Hypothalamus (tissue), 51 donors: ENCODE measurements at regions not wholly inside any gene's neighbourhood (a gene's known extent, or its start where the extent isn't known, plus 50 kb on each side); places are given as distances from the start of the nearest gene placed in this dataset.
A peak's percentile ranks its signal among the peaks of the same experiment; 100 is the strongest.
"Not testable (repeated sequence)": the region's sequence is repeated elsewhere in the genome, so short reads cannot be mapped to it uniquely, and the experiment has no call there.

ENCODE experiments used
- DNase-seq, 51 donors: peaks; one replicate each; lab custom pipeline; 2025; lab: John Stamatoyannopoulos, UW

DNA sequence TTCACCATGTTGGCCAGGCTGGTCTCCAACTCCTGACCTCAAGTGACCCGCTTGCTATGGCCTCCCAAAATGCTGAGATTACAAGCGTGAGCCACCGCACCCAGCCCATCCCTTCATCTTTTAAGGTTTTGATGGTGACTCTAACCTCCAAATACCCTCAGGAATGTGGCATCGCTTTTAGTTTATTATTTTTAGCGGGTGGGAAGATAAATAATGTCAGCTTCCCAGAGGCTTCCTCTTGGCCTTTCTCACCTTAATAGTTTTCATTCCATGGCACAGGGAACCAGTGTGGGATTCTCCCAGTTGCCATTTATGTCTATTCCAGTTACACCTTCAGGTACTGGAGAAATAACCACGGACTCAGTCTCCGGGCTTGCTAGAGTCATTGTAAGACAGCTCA, 92.1 kb upstream of the LRRN2 start:
- no peak for DNase-seq

DNA sequence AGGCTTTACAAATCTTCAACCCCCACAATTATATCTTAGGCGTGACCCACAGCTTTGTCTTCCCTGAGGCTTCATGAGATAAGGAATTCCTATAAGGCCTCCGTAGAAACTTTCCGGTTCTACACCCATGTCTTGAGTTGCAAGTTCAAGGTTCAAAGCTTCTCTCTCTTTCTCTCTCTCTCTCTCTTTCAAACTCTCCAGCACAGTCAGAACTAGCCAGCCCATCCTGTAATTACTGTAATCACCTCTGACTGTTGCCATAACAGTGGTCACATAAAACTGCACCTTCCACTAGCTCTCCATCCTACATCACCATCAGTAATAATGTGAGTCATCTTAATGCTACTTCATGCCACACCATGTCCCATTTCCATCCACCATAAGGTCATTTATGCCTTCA, 90.0 kb upstream of the NFASC start:
- DNase-seq, result no peak

DNA sequence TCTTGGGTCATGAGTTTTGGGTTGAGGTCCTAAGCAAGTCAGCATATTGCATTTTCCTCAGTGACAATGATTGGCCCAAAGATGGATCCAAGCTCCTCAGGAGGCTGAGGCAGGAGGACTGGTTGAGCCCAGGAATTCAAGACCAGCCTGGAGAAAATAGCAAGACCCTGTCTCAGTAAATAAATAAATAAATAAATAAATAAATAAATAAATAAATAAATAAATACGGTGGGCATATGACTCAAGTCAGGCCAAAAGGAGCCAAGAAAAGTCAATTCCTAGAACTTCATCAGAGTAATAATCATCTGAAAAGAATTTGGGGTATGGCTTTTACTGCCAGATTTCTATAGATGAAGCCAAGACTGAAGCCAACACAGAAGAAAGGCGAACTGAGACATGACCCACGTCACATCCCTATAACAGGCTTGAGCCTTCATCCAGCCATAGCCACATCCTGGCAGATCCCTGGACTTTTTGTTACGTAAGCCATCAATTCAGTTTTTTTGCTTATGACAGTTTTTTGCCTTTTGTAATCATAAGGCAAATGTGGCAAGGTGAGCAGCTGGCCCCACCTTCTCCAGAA, 88.5 kb upstream of the NFASC start:
- DNase-seq, result no peak

DNA sequence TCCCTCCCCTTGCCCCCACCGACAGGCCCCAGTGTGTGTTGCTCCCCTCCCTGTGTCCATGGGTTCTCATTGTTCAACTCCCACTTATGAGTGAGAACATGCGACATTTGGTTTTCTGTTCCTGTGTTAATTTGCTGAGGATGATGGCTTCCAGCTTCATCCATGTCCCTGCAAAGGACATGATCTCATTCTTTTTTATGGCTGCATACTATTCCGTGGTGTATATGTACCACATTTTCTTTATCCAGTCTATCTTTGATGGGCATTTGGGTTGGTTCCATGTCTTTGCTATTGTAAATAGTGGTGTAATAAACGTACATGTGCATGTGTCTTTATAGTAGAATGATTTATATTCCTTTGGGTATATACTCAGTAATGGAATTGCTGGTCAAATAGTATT, 85.6 kb upstream of the NFASC start:
- not testable (repeated sequence) for DNase-seq

DNA sequence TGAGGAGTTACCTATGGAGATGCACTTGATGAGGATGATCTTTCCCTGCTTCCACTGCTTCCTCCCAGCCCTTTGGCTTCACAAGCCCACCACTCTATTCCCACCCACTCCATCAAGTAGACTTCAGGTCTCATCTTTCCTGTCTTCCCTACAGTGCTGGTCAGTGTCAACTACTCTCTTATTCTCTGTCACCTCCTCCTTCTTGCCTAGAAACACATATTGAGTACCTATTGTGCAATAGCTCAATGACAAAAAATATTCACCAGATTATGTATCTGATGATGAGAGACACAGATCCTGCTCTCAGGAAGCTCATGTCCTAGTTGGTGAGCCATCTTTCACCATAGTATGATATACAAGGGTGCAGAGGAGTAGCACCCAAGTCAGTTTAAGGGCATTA, 82.2 kb upstream of the NFASC start:
- no peak for DNase-seq

DNA sequence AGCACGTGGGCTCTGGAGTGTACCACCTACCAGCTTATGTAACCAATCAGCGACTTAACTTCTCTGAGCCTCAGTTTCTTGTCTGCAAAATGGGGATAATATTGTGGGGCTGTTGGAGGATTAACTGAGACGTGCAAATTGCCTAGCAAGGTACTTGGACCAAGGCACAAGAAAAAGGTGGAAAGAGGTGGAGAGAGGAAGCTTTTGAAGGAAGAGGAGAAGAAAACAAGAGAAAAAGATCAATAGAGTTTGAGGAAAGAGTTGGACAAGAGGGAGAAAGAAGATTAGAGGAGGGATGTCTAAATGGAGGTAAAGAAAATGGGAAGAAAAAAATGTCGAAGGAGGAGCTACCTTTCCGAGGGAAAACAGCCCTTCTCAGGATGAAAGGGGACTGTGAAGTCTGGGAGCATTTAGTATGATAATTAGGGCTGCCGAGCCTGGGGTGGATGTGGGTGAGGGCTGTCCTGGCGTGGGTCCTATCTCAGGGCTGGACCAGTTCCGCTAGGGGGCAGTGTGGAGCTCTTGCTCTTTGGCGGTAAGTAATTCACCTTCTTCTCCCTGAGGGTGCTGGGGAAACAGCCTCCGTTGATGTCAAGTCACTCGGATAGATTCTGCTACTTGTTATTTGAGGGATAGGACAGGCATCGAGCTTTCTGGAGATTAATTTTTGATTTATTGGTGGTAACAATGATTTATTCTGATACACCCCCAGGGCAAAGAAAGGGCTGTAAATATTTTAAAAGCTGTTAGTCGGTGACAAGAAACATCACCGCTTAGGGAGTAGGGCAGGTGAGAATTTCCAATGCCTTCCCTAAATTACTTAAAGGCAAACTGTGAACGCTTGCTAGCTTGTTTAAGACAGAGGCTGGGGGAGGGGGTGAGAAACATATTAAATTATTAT, 79.0 kb upstream of the NFASC start:
- DNase-seq, result peak in 35 of 51 donors; percentile 2 to 78 (median 19)

DNA sequence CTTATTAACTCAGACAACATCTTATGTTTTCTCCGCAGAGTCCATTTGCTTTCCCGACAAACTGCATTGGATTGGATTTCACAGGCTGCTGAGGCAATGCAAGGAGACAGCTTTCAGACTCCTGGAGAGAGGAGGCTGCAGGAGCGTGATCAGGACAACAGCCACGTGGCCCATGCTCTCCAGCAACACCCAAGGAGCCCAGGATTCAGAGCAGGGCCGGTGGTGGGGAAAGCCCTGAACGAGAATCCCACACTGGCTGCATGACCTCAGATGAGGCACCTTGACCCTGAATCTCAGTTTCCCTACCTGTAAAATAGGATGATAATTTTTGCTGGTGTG, 78.3 kb upstream of the NFASC start:
- no peak for DNase-seq

DNA sequence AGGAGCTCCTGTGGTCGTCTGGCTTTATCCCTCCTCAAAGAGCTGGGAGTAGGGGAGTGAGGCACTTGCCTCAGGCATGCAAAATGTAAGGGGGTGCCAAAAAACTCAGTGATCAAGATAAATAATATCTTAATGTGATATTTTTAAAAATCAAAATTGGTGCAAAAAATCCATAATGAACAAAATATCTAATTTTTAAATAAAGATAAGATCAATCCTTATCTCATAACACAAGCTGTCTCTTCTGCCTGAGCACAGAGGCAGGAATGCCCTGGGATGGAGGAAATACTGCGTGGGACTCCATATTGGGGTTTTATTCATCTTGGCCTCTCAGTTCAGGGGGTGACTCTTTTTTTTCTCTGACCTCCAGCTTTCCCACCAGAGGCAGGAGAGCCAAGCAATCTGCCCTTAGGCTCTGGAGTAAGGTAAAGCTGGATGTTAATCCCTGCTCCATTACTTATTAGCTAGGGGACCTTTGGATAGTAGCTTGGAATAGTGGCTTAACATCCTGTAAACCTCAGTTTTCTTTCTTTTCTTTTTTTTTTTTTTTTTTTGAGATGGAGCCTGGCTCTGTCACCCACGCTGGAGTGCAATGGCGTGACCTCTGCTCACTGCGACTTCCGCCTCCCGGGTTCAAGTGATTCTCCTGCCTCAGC, 77.3 kb upstream of the NFASC start:
- DNase-seq, result no peak

DNA sequence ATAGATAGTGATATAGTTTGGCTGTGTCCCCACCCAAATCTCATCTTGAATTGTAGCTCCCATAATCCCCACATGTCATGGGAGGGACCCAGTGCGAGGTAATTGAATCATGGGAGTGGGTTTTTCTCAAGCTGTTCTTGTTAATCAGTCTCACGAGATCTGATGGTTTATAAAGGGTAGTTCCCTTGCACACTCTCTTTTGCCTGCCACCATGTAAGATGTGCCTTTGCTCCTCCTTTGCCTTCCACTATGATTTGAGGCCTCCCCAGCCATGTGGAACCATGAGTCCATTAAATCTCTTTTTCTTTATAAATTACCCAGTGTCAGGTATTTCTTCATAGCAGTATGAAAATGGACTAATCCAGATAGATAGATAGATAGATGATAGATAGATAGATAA, 73.8 kb upstream of the NFASC start:
- DNase-seq, result not testable (repeated sequence)

DNA sequence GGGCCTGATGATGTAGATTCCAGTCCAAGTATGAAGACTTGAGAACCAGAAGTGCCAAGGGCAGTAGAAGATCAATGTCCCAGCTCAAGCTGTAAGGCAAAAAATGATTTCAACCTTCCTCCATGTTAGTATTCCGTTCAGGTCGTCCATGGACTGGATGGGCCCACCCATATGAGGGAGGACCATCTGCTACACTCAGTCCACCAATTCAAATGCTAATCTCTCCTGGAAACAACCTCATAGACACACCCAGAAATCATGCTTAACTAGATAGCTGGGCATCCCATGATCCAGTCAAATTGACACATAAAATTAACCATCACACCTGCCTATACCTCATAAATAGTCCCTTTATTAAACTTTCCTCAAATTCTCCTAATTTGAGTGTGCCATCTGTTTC, 73.3 kb upstream of the NFASC start:
- DNase-seq, result no peak

DNA sequence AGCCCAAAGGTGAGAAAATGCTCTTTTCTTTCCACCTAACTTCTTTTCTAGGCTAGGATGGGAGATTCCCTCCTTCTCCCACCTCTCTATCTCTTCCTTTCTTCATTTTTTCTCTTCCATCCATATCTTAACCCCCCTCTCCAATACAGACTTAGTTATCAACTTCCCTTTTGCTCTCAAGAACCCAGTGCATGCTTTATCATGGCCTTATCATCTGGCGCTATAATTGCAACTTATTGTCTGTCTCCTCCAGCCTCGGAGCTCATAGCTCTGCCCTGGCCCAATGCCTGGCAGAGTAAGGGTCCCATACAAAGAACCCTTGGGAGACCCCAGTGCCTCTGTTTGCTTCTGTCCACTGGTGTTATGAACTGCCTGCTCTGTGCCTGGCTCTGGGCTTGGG, 71.0 kb upstream of the NFASC start:
- DNase-seq, result no peak

DNA sequence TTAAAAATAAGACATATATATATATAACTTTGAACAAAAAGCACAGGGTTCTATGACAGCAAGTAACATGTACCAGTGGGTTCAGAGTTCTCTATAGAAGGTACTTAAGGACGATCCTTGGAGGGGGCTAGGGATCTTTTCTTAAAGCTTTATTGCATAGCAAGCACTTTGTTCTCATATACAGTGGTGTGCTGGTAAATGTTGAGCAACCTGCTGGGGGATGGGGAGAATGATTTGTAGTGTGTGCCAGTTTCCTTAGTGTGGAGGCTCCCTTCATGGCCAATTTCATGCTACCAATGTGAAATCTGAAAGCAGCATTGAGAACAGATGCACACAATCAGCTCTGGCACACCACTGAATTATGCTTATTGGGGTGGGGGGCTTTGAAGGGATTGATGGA, 69.5 kb upstream of the NFASC start:
- DNase-seq, result no peak

DNA sequence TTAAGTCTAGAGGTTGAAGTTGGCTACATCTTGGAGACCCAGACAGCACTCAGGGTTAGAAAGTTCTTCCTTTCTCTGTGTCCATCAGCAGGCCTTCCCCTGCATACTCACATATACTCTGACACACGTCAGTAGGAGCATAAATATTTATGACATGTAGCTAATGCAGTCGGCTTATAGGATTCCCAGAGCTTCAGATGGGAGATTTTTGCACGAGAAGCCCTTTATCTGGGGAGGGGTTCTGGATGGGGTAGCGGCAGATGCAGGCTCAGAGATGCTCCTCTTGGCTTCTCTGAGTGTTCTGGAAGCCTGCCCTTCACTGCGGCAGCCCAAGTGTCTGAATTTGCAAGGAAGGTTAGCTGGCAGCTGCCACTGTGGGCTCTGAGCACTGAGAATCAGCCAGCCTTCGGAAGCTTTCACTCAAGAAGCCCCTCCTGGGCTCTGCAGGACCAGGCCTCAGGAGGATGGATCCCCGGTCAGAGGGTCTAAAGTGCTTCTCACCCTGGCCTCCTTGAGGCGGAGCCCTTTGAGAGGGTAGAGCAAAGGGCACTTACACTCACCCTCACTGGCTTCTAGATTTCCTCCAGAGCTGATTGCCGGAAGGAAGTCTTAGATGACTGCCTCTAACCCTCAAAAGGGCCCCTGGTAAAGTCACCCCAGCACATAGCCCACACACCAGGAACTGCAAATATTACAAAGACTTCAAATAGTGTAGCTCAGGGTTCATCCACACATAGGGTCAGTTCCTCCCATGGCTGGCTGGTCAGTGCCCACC, 68.1 kb upstream of the NFASC start:
- no peak for DNase-seq

DNA sequence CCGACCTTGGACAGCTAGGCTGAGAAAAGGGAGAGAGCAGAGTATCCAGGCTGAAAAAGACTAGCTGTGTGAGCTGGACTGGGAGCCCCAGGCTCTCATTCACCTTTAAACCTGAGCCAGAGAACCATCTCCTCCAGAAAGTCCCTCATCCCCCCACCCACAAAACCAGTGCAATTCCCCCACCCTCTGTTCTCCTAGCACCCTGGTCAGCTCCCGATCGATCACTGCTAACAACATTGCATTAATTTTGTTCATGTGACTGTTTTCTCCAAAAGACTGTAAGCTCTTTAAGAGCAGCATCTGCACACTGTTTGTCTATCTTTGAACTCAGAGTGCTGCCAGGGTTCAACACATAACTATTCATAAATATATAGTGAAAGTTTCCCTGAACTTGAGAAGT, 67.1 kb upstream of the NFASC start:
- DNase-seq, result no peak

DNA sequence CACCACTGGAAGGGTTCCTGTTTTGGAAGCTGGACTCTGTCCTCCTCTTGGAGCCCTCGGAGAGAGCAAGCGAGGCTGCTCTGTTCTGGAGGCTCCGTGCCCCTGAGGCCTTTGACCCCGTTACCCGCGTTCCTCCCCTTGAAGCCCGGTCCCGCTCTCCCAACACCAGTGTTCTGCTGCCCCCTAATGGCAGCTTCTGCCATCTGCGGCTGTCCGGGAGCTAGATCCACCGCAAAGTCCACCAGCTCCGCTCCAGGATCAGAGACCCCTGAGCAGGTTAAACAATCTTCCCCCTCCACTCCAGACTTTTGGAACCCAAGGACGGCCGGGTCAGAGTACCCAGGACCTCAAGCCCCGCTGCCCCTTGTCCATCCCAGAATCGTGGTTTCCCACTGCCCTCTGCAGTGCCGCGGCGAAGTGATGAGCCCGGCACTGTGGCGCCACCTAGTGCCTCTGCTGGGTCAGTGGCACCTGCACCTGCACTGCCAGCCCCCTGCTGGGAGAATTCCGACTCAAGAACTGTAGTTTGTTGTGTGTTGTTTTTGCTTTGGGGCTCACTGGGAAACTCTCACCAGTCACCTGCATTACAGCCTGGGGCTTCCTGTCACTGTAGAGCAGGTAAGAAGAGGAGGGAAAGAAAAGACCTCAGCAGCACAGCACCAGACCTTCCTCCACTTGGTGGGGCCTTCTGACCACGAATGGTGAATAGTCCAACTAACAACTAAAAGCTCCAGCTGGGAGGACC, 63.5 kb upstream of the NFASC start:
- DNase-seq, result peak in 50 of 51 donors; percentile 42 to 97 (median 74)

DNA sequence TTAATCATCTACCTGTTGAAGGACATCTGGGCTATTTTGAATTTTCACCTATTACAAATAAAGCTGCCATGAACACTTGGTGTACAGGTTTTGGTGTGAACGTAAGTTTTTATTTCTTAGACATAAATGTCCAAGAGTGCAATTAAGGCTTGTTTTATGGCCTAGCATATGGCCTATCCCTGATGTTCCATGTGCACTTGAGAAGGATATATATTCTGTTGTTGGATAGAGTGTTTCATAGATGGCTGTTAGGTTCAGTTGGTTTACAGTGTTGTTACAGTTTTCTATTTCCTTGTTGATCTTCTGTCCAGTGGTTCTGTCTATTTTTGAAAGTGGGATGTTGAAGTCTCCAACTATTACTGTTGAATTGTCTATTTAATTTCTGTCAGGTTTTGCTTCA, 61.2 kb upstream of the NFASC start:
- no peak for DNase-seq

DNA sequence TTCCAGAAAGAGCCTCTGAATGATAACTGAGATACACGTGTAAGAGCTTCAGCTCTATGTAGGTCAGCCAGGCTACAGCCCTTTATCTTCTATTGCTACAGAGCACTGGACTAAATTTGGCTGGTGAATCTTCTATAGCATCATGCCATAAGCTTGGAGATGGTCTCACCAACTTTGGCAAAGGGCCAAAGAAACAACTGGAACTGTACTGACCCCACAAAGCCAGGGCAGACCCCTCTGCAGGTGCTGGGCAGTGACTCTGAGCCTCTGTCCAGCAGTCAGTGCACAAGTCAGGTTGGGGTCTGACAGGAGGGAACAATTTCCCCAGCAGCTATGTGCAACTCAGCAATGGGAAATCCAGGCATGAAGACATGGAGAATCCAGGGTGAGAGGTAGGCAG, 57.8 kb upstream of the NFASC start:
- DNase-seq, result no peak

DNA sequence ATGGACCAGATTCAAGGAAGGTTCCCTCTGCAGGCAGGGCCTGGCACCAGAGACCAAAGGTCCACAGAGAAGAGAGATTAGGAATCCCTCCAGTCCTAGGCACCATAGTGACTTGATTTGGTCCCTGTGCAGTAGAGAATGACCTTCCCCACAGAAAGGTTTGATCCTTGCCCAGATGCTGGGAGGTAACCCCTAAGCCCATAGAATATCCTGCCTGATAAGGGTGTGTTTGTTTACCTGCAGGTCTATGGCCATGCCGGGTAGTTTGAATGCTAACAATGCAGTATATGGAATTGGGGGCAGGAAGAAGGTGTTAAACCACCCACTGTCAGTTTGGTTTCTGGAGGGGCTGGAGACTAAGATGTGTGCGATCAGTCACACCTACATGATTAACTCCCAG, 57.1 kb upstream of the NFASC start:
- DNase-seq, result no peak

DNA sequence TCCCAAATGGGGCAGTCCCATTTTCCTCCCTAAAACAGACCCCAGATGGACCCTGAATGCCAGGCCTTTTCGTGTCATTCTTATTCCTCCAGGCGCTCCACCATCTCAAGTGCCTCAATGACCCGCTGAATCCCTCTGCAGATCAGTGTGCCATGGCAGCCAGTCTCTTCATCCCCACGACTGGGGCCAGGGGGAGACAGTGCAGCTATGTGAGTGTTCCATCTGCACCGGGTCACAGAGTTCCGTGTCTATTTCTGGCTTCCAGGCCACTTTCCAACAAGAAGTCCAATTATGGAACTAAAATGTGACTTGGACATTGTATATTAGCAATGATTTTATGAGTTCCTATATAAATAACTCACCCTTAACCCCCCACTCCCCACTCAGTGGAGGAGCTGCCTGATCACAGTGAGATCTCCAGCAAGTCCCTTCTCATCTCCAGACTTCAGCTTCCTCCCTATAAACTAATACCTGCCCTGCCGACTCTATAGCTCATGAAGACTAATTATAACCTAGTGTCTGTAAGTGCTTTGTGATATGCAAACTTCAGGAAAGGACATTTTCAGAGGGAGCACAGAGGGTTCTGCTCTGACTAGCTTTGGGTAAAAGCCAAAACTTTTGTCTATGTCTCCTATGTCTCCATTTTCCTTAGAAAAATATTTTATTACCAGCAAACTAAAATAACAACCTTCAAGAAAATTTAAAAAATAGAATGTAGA, 56.3 kb upstream of the NFASC start:
- no peak for DNase-seq

DNA sequence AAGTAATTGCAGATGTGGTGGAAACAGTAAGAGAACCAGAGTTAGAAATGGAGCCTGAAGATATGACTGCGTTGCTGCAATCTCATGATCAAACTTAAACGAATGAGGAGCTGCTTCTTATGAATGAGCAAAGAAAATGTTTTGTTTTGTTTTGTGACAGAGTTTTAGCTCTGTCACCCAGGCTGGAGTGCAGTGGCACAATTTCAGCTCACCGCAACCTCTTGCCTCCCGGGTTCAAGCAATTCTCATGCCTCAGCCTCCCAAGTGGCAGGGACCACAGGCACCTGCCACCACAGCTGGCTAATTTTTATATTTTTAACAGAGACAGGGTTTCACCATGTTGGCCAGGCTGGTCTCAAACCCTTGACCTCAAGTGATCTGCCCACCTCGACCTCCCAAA, 53.3 kb upstream of the NFASC start:
- no peak for DNase-seq
